Ishikawa (cell line): ENCODE measurements at regions not wholly inside any gene's neighbourhood (a gene's known extent, or its start where the extent isn't known, plus 50 kb on each side); places are given as distances from the start of the nearest gene placed in this dataset.

ENCODE experiments used
- CEBPB ChIP-seq: IDR thresholded peaks from 2 replicates; pipeline ENCODE4 v1.6.1; 2012
- CREB1 ChIP-seq: IDR thresholded peaks from 2 replicates; pipeline ENCODE4 v1.6.1; 2012; ENCODE audit warnings: low read depth
- EGR1 ChIP-seq: IDR thresholded peaks from 2 replicates; pipeline ENCODE4 v1.6.1; 2012
- EP300 ChIP-seq: IDR thresholded peaks from 2 replicates; pipeline ENCODE4 v1.6.1; 2012; ENCODE audit warnings: borderline replicate concordance
- FOXM1 ChIP-seq: IDR thresholded peaks from 2 replicates; pipeline ENCODE4 v1.6.1; 2012; ENCODE audit warnings: low read depth, borderline replicate concordance
- NFIC ChIP-seq: IDR thresholded peaks from 2 replicates; pipeline ENCODE4 v1.6.1; 2012
- RAD21 ChIP-seq: IDR thresholded peaks from 2 replicates; pipeline ENCODE4 v1.6.1; 2012; ENCODE audit warnings: low read depth
- TAF1 ChIP-seq: IDR thresholded peaks from 2 replicates; pipeline ENCODE4 v1.6.1; 2012; ENCODE audit warnings: low read depth, mild to moderate bottlenecking
- TEAD4 ChIP-seq: IDR thresholded peaks from 2 replicates; pipeline ENCODE4 v1.6.1; 2012
- YY1 ChIP-seq: IDR thresholded peaks from 2 replicates; pipeline ENCODE4 v1.6.1; 2012; ENCODE audit warnings: low read depth
- ZBTB7A ChIP-seq: IDR thresholded peaks from 2 replicates; pipeline ENCODE4 v1.6.1; 2012; ENCODE audit warnings: low read depth
- TF ChIP-seq, protein P1 (sequence below): IDR thresholded peaks from 2 replicates; pipeline ENCODE4 v1.6.1; 2012; ENCODE audit warnings: low read depth, mild to moderate bottlenecking
- TF ChIP-seq, protein P2 (sequence below): IDR thresholded peaks from 2 replicates; pipeline ENCODE4 v1.6.1; 2012
- TF ChIP-seq, protein P3 (sequence below): IDR thresholded peaks from 2 replicates; pipeline ENCODE4 v1.6.1; 2012

DNA sequence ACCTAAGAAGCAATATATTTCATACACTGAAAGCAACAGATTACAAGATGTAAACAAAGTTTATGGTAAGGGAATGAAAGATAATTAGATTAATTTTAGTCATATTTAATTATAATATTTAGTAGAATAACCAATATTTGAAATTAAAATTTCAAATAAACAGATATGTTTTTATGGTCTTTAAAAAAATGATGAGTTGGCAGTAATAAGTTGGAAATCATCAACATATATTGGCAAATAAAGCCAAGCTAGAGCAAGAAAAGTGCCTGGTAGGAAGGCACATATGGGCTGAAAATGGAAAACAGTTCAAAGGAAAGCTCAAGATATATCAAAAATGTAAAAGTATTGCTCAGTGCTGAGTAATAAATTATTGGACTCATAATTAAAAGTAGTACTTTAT, 1274.0 kb downstream of the AMY1C start:
- TF ChIP-seq, protein P1, sequence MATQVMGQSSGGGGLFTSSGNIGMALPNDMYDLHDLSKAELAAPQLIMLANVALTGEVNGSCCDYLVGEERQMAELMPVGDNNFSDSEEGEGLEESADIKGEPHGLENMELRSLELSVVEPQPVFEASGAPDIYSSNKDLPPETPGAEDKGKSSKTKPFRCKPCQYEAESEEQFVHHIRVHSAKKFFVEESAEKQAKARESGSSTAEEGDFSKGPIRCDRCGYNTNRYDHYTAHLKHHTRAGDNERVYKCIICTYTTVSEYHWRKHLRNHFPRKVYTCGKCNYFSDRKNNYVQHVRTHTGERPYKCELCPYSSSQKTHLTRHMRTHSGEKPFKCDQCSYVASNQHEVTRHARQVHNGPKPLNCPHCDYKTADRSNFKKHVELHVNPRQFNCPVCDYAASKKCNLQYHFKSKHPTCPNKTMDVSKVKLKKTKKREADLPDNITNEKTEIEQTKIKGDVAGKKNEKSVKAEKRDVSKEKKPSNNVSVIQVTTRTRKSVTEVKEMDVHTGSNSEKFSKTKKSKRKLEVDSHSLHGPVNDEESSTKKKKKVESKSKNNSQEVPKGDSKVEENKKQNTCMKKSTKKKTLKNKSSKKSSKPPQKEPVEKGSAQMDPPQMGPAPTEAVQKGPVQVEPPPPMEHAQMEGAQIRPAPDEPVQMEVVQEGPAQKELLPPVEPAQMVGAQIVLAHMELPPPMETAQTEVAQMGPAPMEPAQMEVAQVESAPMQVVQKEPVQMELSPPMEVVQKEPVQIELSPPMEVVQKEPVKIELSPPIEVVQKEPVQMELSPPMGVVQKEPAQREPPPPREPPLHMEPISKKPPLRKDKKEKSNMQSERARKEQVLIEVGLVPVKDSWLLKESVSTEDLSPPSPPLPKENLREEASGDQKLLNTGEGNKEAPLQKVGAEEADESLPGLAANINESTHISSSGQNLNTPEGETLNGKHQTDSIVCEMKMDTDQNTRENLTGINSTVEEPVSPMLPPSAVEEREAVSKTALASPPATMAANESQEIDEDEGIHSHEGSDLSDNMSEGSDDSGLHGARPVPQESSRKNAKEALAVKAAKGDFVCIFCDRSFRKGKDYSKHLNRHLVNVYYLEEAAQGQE, result no peak
- TF ChIP-seq TAF1 (no peak), YY1 (no peak), EP300 (no peak), RAD21 (no peak), CREB1 (no peak), FOXM1 (no peak), CEBPB (no peak), ZBTB7A (no peak), EGR1 (no peak), TEAD4 (no peak), NFIC (no peak)
- TF ChIP-seq, protein P2, sequence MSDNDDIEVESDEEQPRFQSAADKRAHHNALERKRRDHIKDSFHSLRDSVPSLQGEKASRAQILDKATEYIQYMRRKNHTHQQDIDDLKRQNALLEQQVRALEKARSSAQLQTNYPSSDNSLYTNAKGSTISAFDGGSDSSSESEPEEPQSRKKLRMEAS, result no peak
- TF ChIP-seq, protein P3, sequence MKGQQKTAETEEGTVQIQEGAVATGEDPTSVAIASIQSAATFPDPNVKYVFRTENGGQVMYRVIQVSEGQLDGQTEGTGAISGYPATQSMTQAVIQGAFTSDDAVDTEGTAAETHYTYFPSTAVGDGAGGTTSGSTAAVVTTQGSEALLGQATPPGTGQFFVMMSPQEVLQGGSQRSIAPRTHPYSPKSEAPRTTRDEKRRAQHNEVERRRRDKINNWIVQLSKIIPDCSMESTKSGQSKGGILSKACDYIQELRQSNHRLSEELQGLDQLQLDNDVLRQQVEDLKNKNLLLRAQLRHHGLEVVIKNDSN, result no peak
